ENCODE measurements at regions not wholly inside any gene's neighbourhood (a gene's known extent, or its start where the extent isn't known, plus 50 kb on each side); places are given as distances from the start of the nearest gene placed in this dataset.

GRCh38 chr7:41110186-41110585 lies 592.7 kb downstream of the INHBA start:
- H3K9me3 ChIP-seq = no peaks in the 10 kb centered on the region
- H3K4me3 ChIP-seq = no peak overlapping the region
- DNase-seq = no peak
- no peaks in the 10 kb centered on the region for H3K36me3 ChIP-seq
- intact Hi-C loops (cut with DNase I) = no loop called here
- H3K4me1 ChIP-seq = no peaks in the 10 kb centered on the region
- no peak for ATAC-seq
- WGBS (ENCODE audit: insufficient coverage, low coverage, low lambda C conversion rate, missing lambda C conversion rate) = 100% methylated on average over 1 of the region's 1 CpG
- no peaks in the 10 kb centered on the region for H3K27me3 ChIP-seq
- H3K27ac ChIP-seq = no peak overlapping the region
- TF ChIP-seq CTCF (IDR thresholded peaks at IDR 0.05) = no peak
- no peak for TF ChIP-seq POLR2A (IDR thresholded peaks at IDR 0.05)

GRCh38 chr7:41108821-41109220 lies 594.1 kb downstream of the INHBA start:
- Histone ChIP-seq H3K4me3 (no peak overlapping the region), H3K4me1 (no peaks in the 10 kb centered on the region), H3K27me3 (no peaks in the 10 kb centered on the region), H3K9me3 (no peaks in the 10 kb centered on the region), H3K36me3 (no peaks in the 10 kb centered on the region), H3K27ac (no peak overlapping the region)
- DNase-seq = no peak
- intact Hi-C loops (cut with DNase I) = no loop called here
- TF ChIP-seq CTCF (IDR thresholded peaks at IDR 0.05) = no peak
- no peak for TF ChIP-seq POLR2A (IDR thresholded peaks at IDR 0.05)
- ATAC-seq = no peak

GRCh38 chr7:41107938-41108448 lies 594.9 kb downstream of the INHBA start:
- no peak for TF ChIP-seq POLR2A (IDR thresholded peaks at IDR 0.05)
- TF ChIP-seq CTCF (IDR thresholded peaks at IDR 0.05) = no peak
- ATAC-seq (peak in 1 of 4 donors; percentile 41), DNase-seq (no peak)
- H3K36me3 ChIP-seq = no peaks in the 10 kb centered on the region
- no peak overlapping the region for H3K27ac ChIP-seq
- no peaks in the 10 kb centered on the region for H3K9me3 ChIP-seq
- WGBS (ENCODE audit: insufficient coverage, low coverage, low lambda C conversion rate, missing lambda C conversion rate) = 21% methylated on average over 6 of the region's 6 CpGs
- no peaks in the 10 kb centered on the region for H3K27me3 ChIP-seq
- intact Hi-C loops (cut with DNase I) = no loop called here
- H3K4me3 ChIP-seq = no peak overlapping the region
- no peaks in the 10 kb centered on the region for H3K4me1 ChIP-seq

- Histone ChIP-seq H3K27me3 (no peaks in the 10 kb centered on the region), H3K4me3 (no peak overlapping the region), H3K36me3 (no peaks in the 10 kb centered on the region), H3K9me3 (no peaks in the 10 kb centered on the region), H3K4me1 (no peaks in the 10 kb centered on the region), H3K27ac (no peak overlapping the region)
- WGBS (ENCODE audit: insufficient coverage, low coverage, low lambda C conversion rate, missing lambda C conversion rate) = 81% methylated on average over 4 of the region's 8 CpGs
- intact Hi-C loops (cut with DNase I) = no loop called here
- peak in 1 of 3 donors; percentile 24 for DNase-seq
- TF ChIP-seq CTCF (IDR thresholded peaks at IDR 0.05) (no peak), POLR2A (IDR thresholded peaks at IDR 0.05) (no peak)
- ATAC-seq = peak in 2 of 4 donors; percentile 32 to 84
Observed at GRCh38 chr7:41107330-41107937, 595.5 kb downstream of the INHBA start.

GRCh38 chr7:41104631-41105030 lies 598.3 kb downstream of the INHBA start:
- no peaks in the 10 kb centered on the region for H3K9me3 ChIP-seq
- intact Hi-C loops (cut with DNase I) = no loop called here
- H3K27me3 ChIP-seq = no peaks in the 10 kb centered on the region
- H3K4me3 ChIP-seq = no peak overlapping the region
- 50% methylated on average over 1 of the region's 1 CpG for WGBS (ENCODE audit: insufficient coverage, low coverage, low lambda C conversion rate, missing lambda C conversion rate)
- no peaks in the 10 kb centered on the region for H3K36me3 ChIP-seq
- ATAC-seq (no peak), DNase-seq (no peak)
- no peak overlapping the region for H3K27ac ChIP-seq
- TF ChIP-seq POLR2A (IDR thresholded peaks at IDR 0.05) (no peak), CTCF (IDR thresholded peaks at IDR 0.05) (no peak)
- H3K4me1 ChIP-seq = no peaks in the 10 kb centered on the region

Data from right lobe of liver (tissue), 6 donors.